Upper lobe of left lung (tissue), 4 donors: ENCODE measurements at regions not wholly inside any gene's neighbourhood (a gene's known extent, or its start where the extent isn't known, plus 50 kb on each side); places are given as distances from the start of the nearest gene placed in this dataset.

Experiments
- CTCF ChIP-seq, 6 experiments: fragments of 450-650 bp in 4 of 6; fragments of 200-600 bp in 2 of 6; sonication (generic) in 2 of 6; IDR thresholded peaks; one replicate each; pipeline ENCODE4 v1.5.1; 2016 to 2019; ENCODE audit warnings: antibody characterized with exemption in 6 of 6
- POLR2A ChIP-seq, 4 donors: fragments of 450-650 bp; IDR thresholded peaks; one replicate each; pipeline ENCODE4 v1.5.1; 2016 to 2017; ENCODE audit warnings: antibody characterized with exemption in 4 of 4, mild to moderate bottlenecking in 2 of 4

GRCh38 chr2:181241366-181241765 lies 215.8 kb upstream of the ITGA4 start:
- TF ChIP-seq POLR2A (IDR thresholded peaks at IDR 0.05) (no peak), CTCF (IDR thresholded peaks at IDR 0.05) (no peak)
